ENCODE measurements at regions not wholly inside any gene's neighbourhood (a gene's known extent, or its start where the extent isn't known, plus 50 kb on each side); places are given as distances from the start of the nearest gene placed in this dataset.

DNA sequence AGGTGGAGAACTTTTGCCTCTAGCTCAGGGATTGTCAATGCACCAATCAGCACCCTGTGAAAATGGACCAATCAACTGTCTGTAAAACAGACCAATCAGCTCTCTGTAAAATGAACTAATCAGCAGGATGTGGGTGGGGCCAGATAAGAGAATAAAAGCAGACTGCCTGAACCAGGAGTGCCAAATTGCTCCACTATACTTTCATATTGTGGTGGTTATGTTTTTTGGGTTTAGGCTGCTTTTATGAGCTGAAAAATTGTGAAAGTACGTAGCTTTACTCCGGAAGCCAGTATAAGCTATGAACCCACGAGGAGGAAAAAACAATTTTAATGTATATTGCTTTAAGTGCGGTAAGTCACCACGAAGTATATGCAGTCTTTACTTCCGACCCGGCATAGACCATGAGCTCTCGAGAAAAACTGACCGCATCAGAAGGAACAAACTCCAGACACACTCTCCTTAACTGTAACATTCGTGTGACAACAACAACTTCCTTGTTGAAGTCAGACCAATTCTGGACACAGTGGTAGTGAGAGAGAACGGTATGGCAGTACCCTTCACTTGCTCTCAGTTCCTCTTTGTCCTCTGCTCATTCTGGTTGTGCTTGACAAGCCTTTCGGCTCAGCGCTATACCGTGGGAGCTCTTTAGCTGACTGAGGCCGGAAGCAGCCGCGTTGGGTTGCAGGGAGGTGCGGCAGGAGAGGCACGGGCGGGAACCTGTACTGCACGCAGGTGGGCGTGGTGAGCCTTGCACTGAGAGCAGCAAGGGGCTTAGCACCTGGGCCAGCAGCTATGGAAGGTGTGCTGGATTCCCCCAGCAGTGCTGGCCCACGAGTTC lies 81.9 kb upstream of the E2F3 start:
- TF ChIP-seq EP300 (IDR thresholded peaks at IDR 0.05) = peak in 1 of 2 donors; percentile 32
- TF ChIP-seq, protein P1, sequence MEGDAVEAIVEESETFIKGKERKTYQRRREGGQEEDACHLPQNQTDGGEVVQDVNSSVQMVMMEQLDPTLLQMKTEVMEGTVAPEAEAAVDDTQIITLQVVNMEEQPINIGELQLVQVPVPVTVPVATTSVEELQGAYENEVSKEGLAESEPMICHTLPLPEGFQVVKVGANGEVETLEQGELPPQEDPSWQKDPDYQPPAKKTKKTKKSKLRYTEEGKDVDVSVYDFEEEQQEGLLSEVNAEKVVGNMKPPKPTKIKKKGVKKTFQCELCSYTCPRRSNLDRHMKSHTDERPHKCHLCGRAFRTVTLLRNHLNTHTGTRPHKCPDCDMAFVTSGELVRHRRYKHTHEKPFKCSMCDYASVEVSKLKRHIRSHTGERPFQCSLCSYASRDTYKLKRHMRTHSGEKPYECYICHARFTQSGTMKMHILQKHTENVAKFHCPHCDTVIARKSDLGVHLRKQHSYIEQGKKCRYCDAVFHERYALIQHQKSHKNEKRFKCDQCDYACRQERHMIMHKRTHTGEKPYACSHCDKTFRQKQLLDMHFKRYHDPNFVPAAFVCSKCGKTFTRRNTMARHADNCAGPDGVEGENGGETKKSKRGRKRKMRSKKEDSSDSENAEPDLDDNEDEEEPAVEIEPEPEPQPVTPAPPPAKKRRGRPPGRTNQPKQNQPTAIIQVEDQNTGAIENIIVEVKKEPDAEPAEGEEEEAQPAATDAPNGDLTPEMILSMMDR (IDR thresholded peaks at IDR 0.05) = no peak
- Histone ChIP-seq H3K4me1 (no peaks in the 10 kb centered on the region), H3K27ac (peak overlapping the region in 2 of 4 donors; percentile 60 to 75), H3K9me3 (no peaks in the 10 kb centered on the region), H3K27me3 (no peaks in the 10 kb centered on the region), H3K4me3 (peak overlapping the region in 2 of 4 donors; percentile 26 to 31), H3K36me3 (no peaks in the 10 kb centered on the region)
- WGBS, 2 donors = 83 to 85% methylated on average over 23 of the region's 23 CpGs
- DNase-seq (ENCODE audit: low spot score in 2 of 2) = no peak

DNA sequence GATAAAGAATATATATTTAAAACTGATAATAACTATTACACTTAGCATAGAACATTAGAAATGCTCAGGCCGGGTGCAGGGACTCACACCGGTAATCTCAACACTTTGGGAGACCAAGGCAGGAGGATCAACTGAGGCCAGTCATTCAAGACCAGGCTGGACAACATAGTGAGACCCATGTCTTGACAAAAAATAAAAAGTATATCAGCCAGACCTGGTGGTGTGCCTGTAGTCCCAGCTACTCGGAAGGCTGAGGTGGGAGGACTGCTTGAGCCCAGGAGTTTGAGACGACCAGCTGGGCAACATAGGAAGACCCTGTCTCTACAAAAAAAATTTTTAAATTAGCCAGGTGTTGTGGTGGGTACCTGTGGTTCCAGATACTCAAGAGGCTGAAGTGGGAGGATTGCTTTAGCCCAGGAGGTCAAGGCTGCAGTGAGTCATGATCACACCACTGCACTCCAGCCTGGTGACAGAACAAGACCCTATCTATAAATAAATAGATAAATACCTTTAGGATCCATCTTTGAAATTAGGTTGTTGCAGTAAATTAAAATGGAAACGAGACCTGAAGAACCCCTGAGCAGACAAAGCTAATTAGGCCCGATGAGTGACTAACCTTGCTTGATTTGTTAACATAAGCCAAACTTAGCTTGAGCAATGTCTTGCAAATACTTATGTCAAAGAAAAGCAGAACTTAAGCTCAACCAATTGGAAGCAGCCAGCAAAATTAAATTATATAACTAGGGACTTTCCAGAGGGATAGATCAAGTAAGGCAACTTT lies 75.8 kb upstream of the E2F3 start:
- Histone ChIP-seq H3K9me3 (no peaks in the 10 kb centered on the region), H3K4me3 (no peak overlapping the region), H3K27me3 (no peaks in the 10 kb centered on the region), H3K27ac (no peak overlapping the region), H3K4me1 (no peaks in the 10 kb centered on the region), H3K36me3 (no peaks in the 10 kb centered on the region)
- WGBS, 2 donors = 85 to 86% methylated on average over 6 of the region's 6 CpGs
- DNase-seq (ENCODE audit: low spot score in 2 of 2) = no peak
- TF ChIP-seq EP300 (IDR thresholded peaks at IDR 0.05) = no peak
- TF ChIP-seq, protein P1 (IDR thresholded peaks at IDR 0.05) = no peak
- TF ChIP-seq POLR2A (IDR thresholded peaks at IDR 0.05) = no peak

DNA sequence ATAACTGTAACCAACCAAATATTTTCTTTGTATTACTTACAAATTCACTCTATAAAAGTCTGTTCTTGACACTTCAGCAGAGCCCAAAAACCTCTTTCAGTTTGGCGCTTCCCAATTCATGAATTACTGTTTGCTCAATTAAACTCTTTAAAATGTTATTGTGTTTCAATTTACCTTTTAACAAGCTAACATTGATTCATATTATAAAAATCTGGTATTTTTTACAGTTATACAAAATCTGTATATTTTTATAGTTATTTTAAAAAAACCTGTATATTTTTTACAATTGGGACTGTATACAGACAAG lies 75.3 kb upstream of the E2F3 start:
- Histone ChIP-seq H3K27me3 (no peaks in the 10 kb centered on the region), H3K36me3 (no peaks in the 10 kb centered on the region), H3K4me3 (no peak overlapping the region), H3K4me1 (no peaks in the 10 kb centered on the region), H3K27ac (no peak overlapping the region), H3K9me3 (no peaks in the 10 kb centered on the region)
- DNase-seq (ENCODE audit: low spot score in 2 of 2) = no peak
- 97 to 98% methylated on average over 1 of the region's 1 CpG for WGBS, 2 donors
- TF ChIP-seq POLR2A (IDR thresholded peaks at IDR 0.05) = no peak

DNA sequence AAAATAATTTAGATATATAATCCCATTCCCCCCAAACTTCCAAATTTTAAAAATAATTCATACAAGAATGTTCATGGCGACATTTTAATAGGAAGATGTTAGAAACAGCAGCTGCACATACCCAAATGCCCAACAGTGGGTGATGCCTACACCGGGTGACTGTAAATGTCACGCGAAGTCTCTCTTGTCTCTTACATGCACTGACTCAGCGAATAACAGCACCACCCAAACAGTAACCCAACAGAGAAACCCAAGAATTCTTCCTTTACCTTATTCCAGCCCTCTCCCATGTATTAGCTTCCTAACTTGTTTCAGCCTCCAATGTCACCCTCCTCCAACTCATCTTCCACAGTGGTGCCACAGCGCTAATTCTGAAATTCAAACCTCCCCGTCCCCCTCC lies 74.5 kb upstream of the E2F3 start:
- WGBS, 2 donors = 92 to 93% methylated on average over 7 of the region's 7 CpGs
- Histone ChIP-seq H3K9me3 (no peaks in the 10 kb centered on the region), H3K4me3 (no peak overlapping the region)

DNA sequence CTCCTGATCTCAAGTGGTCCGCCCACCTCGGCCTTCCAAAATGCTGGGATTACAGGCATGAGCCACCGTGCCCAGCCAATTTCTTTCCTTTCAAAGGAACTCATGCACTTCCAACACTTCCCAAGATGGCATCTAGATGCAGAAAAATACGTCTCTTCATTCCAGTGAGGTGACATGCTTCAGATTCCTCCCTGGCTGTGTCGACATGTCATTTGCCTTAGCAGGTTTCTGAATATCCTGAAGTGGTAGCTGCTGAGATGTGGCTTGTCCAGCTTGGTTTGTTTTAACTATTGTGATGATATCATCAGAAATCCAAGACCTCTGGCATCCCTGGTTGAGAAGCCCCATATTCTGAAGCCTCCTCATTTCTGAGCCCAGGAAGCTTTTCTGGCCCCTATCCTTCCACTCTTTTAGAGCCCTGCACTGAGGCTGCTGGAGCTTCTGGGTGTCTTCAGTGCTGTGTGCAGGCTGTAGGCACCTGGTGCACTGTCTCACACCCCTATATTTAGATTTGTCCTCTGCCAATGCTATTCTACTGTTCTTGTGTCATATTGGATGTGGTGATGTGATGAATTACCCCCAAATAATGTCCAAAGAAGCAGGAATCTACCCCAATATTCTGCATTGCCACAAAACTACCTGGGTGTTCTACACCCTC lies 73.3 kb upstream of the E2F3 start:
- DNase-seq (ENCODE audit: low spot score in 2 of 2) = no peak
- no peak for TF ChIP-seq EP300 (IDR thresholded peaks at IDR 0.05)
- TF ChIP-seq, protein P1 (IDR thresholded peaks at IDR 0.05) = no peak
- TF ChIP-seq POLR2A (IDR thresholded peaks at IDR 0.05) = no peak
- Histone ChIP-seq H3K9me3 (no peaks in the 10 kb centered on the region), H3K4me3 (no peak overlapping the region), H3K27ac (no peak overlapping the region), H3K4me1 (no peaks in the 10 kb centered on the region), H3K27me3 (no peaks in the 10 kb centered on the region), H3K36me3 (no peaks in the 10 kb centered on the region)
- 83 to 85% methylated on average over 5 of the region's 5 CpGs for WGBS, 2 donors

More for the DNA sequence above, 74.5 kb upstream of the E2F3 start:
- no peak overlapping the region for H3K27ac ChIP-seq
- no peaks in the 10 kb centered on the region for H3K4me1 ChIP-seq
- TF ChIP-seq EP300 (IDR thresholded peaks at IDR 0.05) (no peak), POLR2A (IDR thresholded peaks at IDR 0.05) (no peak)
- TF ChIP-seq, protein P1 (IDR thresholded peaks at IDR 0.05) = no peak
- DNase-seq (ENCODE audit: low spot score in 2 of 2) = no peak
- H3K27me3 ChIP-seq = no peaks in the 10 kb centered on the region
- H3K36me3 ChIP-seq = no peaks in the 10 kb centered on the region

Measured in tibial nerve (tissue), 4 donors.